Medulla oblongata (tissue), 1 donor: ENCODE measurements at regions not wholly inside any gene's neighbourhood (a gene's known extent, or its start where the extent isn't known, plus 50 kb on each side); places are given as distances from the start of the nearest gene placed in this dataset.

ENCODE experiments used
- DNase-seq: peaks from one replicate; pipeline ENCODE4 v3.0.0-alpha.2; 2015; ENCODE audit errors: extremely low spot score

- no peak for DNase-seq
Observed at GRCh38 chr16:51085271-51085670, 65.8 kb downstream of the SALL1 start.

- no peak for DNase-seq
Observed at GRCh38 chr16:51084074-51084928, 66.8 kb downstream of the SALL1 start.

GRCh38 chr16:51072591-51072990, 78.5 kb downstream of the SALL1 start:
- no peak for DNase-seq

GRCh38 chr16:51071326-51071725, 79.7 kb downstream of the SALL1 start:
- DNase-seq, result no peak

GRCh38 chr16:51067352-51067751, 83.7 kb downstream of the SALL1 start:
- no peak for DNase-seq

- no peak for DNase-seq
Observed at GRCh38 chr16:51062039-51062438, 89.0 kb downstream of the SALL1 start.

- no peak for DNase-seq
Observed at GRCh38 chr16:51061328-51061727, 89.7 kb downstream of the SALL1 start.

- no peak for DNase-seq
Observed at GRCh38 chr16:51057969-51058337, 93.1 kb downstream of the SALL1 start.

- DNase-seq, result peak; percentile 40
Observed at GRCh38 chr16:51057102-51057793, 93.8 kb downstream of the SALL1 start.

GRCh38 chr16:51056331-51056730, 94.7 kb downstream of the SALL1 start:
- no peak for DNase-seq

GRCh38 chr16:51055434-51055833, 95.6 kb downstream of the SALL1 start:
- no peak for DNase-seq

GRCh38 chr16:51053775-51054174, 97.3 kb downstream of the SALL1 start:
- DNase-seq, result no peak

GRCh38 chr16:51051671-51052070, 99.4 kb downstream of the SALL1 start:
- no peak for DNase-seq

GRCh38 chr16:51050377-51050706, 100.7 kb downstream of the SALL1 start:
- DNase-seq, result no peak

- peak; percentile 15 for DNase-seq
Observed at GRCh38 chr16:51049678-51050376, 101.2 kb downstream of the SALL1 start.

GRCh38 chr16:51049276-51049675, 101.8 kb downstream of the SALL1 start:
- DNase-seq, result no peak

- no peak for DNase-seq
Observed at GRCh38 chr16:51048544-51048943, 102.5 kb downstream of the SALL1 start.

- DNase-seq, result no peak
Observed at GRCh38 chr16:51045794-51046193, 105.3 kb downstream of the SALL1 start.

- DNase-seq, result no peak
Observed at GRCh38 chr16:51045186-51045585, 105.9 kb downstream of the SALL1 start.

- no peak for DNase-seq
Observed at GRCh38 chr16:51041546-51041945, 109.5 kb downstream of the SALL1 start.

GRCh38 chr16:51040637-51041036, 110.4 kb downstream of the SALL1 start:
- DNase-seq, result no peak

GRCh38 chr16:51039638-51040331, 111.3 kb downstream of the SALL1 start:
- DNase-seq, result no peak
